ENCODE measurements at regions not wholly inside any gene's neighbourhood (a gene's known extent, or its start where the extent isn't known, plus 50 kb on each side); places are given as distances from the start of the nearest gene placed in this dataset.

- Mint-ChIP-seq H3K27ac (no peak overlapping the region), H3K27me3 (ENCODE audit: low read depth) (no peaks in the 10 kb centered on the region), H3K4me1 (no peaks in the 10 kb centered on the region), H3K36me3 (peaks cover 13% of the 10 kb centered on the region), H3K4me3 (no peak overlapping the region), H3K9me3 (peaks cover 40% of the 10 kb centered on the region)
- no peak for TF ChIP-seq ZNF219 (CRISPR knock-in tag; IDR thresholded peaks at IDR 0.05; ENCODE audit: borderline replicate concordance)
- no peak for TF ChIP-seq ZNF263 (CRISPR knock-in tag; IDR thresholded peaks at IDR 0.05; ENCODE audit: low read depth)
- TF ChIP-seq, protein P1, sequence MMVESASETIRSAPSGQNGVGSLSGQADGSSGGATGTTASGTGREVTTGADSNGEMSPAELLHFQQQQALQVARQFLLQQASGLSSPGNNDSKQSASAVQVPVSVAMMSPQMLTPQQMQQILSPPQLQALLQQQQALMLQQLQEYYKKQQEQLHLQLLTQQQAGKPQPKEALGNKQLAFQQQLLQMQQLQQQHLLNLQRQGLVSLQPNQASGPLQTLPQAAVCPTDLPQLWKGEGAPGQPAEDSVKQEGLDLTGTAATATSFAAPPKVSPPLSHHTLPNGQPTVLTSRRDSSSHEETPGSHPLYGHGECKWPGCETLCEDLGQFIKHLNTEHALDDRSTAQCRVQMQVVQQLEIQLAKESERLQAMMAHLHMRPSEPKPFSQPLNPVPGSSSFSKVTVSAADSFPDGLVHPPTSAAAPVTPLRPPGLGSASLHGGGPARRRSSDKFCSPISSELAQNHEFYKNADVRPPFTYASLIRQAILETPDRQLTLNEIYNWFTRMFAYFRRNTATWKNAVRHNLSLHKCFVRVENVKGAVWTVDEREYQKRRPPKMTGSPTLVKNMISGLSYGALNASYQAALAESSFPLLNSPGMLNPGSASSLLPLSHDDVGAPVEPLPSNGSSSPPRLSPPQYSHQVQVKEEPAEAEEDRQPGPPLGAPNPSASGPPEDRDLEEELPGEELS (CRISPR knock-in tag; IDR thresholded peaks at IDR 0.05) = no peak
- no peak for TF ChIP-seq ZNF232 (CRISPR knock-in tag; IDR thresholded peaks at IDR 0.05)
- POLR2A ChIA-PET = no interaction called here
- CTCF ChIA-PET = no interaction called here
- ATAC-seq (no peak), DNase-seq (ENCODE audit: low spot score) (no peak)
Observed at GRCh38 chr18:43649649-43650357, 372.5 kb upstream of the SYT4 start.

DNA sequence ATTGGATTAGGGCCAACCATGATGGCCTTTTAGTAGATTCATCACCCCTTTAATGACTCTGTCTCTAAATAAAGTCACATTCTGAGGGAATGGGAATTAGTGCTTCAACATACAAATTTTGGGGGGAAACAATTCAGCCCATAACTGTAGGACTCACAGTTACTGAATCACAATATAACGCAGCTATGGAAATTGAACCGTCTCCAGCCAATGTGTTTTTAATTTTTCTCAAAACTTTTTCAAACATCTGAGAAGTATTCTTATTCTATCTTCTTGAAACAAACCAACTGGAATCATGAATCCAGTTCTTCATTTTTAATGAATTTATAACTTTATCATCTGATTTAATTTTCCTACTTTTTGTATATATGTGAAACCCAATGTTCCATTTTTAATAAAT is 373.1 kb upstream of the SYT4 start:
- peaks cover 43% of the 10 kb centered on the region for H3K9me3 Mint-ChIP-seq
- no peak overlapping the region for H3K27ac Mint-ChIP-seq
- ChIA-PET POLR2A (no interaction called here), CTCF (no interaction called here)
- no peaks in the 10 kb centered on the region for H3K4me1 Mint-ChIP-seq
- no peaks in the 10 kb centered on the region for H3K27me3 Mint-ChIP-seq (ENCODE audit: low read depth)
- ATAC-seq = no peak
- no peak overlapping the region for H3K4me3 Mint-ChIP-seq
- TF ChIP-seq, protein P2, sequence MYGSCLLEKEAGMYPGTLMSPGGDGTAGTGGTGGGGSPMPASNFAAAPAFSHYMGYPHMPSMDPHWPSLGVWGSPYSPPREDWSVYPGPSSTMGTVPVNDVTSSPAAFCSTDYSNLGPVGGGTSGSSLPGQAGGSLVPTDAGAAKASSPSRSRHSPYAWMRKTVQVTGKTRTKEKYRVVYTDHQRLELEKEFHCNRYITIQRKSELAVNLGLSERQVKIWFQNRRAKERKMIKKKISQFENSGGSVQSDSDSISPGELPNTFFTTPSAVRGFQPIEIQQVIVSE (CRISPR knock-in tag; IDR thresholded peaks at IDR 0.05; ENCODE audit: borderline replicate concordance) = no peak
- TF ChIP-seq NFE2L1 (CRISPR knock-in tag; IDR thresholded peaks at IDR 0.05) = no peak
- DNase-seq (ENCODE audit: low spot score) = no peak
- peaks cover 13% of the 10 kb centered on the region for H3K36me3 Mint-ChIP-seq

DNA sequence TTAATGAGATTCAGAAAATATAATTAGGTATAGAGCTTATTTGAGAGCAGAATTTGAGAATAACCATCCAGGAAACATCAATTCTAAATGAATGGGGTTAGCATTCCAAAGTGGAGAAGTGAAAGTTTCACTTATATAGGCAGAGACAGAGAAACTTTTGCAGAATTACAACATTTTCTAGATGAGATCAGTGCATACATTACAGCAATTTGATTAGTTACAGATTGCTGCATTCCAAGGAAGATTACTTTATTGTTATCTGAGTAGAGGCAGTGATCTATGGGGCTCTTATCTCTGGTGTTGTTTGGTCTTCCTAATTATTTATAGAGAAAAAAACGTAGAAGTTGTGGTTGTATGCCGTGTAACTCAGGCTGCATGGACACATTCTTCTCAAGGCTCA is 373.8 kb upstream of the SYT4 start:
- ATAC-seq = no peak
- POLR2A ChIA-PET = no interaction called here
- Mint-ChIP-seq H3K4me3 (no peak overlapping the region), H3K27ac (no peak overlapping the region), H3K4me1 (no peaks in the 10 kb centered on the region), H3K27me3 (ENCODE audit: low read depth) (no peaks in the 10 kb centered on the region), H3K9me3 (peaks cover 43% of the 10 kb centered on the region), H3K36me3 (peaks cover 13% of the 10 kb centered on the region)
- DNase-seq (ENCODE audit: low spot score) = no peak
- CTCF ChIA-PET = no interaction called here
- TF ChIP-seq ZNF219 (CRISPR knock-in tag; IDR thresholded peaks at IDR 0.05; ENCODE audit: borderline replicate concordance) (no peak), ZNF416 (CRISPR knock-in tag; IDR thresholded peaks at IDR 0.05) (no peak), RORB (CRISPR knock-in tag; IDR thresholded peaks at IDR 0.05) (no peak), SP1 (CRISPR knock-in tag; conservative IDR thresholded peaks at IDR 0.05) (no peak), CREM (CRISPR knock-in tag; IDR thresholded peaks at IDR 0.05) (no peak), CBFB (CRISPR knock-in tag; IDR thresholded peaks at IDR 0.05; ENCODE audit: low read depth) (no peak), ELF4 (CRISPR knock-in tag; IDR thresholded peaks at IDR 0.05; ENCODE audit: low read depth) (no peak), EMX1 (CRISPR knock-in tag; IDR thresholded peaks at IDR 0.05) (no peak), ATF3 (CRISPR knock-in tag; conservative IDR thresholded peaks at IDR 0.05) (no peak), ERG (CRISPR knock-in tag; IDR thresholded peaks at IDR 0.05) (no peak)
- TF ChIP-seq, protein P1 (CRISPR knock-in tag; IDR thresholded peaks at IDR 0.05) = no peak
- TF ChIP-seq, protein P3, sequence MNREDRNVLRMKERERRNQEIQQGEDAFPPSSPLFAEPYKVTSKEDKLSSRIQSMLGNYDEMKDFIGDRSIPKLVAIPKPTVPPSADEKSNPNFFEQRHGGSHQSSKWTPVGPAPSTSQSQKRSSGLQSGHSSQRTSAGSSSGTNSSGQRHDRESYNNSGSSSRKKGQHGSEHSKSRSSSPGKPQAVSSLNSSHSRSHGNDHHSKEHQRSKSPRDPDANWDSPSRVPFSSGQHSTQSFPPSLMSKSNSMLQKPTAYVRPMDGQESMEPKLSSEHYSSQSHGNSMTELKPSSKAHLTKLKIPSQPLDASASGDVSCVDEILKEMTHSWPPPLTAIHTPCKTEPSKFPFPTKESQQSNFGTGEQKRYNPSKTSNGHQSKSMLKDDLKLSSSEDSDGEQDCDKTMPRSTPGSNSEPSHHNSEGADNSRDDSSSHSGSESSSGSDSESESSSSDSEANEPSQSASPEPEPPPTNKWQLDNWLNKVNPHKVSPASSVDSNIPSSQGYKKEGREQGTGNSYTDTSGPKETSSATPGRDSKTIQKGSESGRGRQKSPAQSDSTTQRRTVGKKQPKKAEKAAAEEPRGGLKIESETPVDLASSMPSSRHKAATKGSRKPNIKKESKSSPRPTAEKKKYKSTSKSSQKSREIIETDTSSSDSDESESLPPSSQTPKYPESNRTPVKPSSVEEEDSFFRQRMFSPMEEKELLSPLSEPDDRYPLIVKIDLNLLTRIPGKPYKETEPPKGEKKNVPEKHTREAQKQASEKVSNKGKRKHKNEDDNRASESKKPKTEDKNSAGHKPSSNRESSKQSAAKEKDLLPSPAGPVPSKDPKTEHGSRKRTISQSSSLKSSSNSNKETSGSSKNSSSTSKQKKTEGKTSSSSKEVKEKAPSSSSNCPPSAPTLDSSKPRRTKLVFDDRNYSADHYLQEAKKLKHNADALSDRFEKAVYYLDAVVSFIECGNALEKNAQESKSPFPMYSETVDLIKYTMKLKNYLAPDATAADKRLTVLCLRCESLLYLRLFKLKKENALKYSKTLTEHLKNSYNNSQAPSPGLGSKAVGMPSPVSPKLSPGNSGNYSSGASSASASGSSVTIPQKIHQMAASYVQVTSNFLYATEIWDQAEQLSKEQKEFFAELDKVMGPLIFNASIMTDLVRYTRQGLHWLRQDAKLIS (CRISPR knock-in tag; IDR thresholded peaks at IDR 0.05; ENCODE audit: borderline replicate concordance) = no peak
- TF ChIP-seq, protein P4, sequence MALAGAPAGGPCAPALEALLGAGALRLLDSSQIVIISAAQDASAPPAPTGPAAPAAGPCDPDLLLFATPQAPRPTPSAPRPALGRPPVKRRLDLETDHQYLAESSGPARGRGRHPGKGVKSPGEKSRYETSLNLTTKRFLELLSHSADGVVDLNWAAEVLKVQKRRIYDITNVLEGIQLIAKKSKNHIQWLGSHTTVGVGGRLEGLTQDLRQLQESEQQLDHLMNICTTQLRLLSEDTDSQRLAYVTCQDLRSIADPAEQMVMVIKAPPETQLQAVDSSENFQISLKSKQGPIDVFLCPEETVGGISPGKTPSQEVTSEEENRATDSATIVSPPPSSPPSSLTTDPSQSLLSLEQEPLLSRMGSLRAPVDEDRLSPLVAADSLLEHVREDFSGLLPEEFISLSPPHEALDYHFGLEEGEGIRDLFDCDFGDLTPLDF (CRISPR knock-in tag; IDR thresholded peaks at IDR 0.05) = no peak
- TF ChIP-seq, protein P5, sequence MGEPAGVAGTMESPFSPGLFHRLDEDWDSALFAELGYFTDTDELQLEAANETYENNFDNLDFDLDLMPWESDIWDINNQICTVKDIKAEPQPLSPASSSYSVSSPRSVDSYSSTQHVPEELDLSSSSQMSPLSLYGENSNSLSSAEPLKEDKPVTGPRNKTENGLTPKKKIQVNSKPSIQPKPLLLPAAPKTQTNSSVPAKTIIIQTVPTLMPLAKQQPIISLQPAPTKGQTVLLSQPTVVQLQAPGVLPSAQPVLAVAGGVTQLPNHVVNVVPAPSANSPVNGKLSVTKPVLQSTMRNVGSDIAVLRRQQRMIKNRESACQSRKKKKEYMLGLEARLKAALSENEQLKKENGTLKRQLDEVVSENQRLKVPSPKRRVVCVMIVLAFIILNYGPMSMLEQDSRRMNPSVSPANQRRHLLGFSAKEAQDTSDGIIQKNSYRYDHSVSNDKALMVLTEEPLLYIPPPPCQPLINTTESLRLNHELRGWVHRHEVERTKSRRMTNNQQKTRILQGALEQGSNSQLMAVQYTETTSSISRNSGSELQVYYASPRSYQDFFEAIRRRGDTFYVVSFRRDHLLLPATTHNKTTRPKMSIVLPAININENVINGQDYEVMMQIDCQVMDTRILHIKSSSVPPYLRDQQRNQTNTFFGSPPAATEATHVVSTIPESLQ (CRISPR knock-in tag; IDR thresholded peaks at IDR 0.05) = no peak
